HG02588 (cell line): ENCODE measurements at regions not wholly inside any gene's neighbourhood (a gene's known extent, or its start where the extent isn't known, plus 50 kb on each side); places are given as distances from the start of the nearest gene placed in this dataset.
"Not testable (repeated sequence)": the region's sequence is repeated elsewhere in the genome, so short reads cannot be mapped to it uniquely, and the experiment has no call there.

Experiments
- ATAC-seq: cut with Tn5 transposase; IDR thresholded peaks from one replicate; pipeline ENCODE4 v1.9.1; 2021; ENCODE audit warnings: mild to moderate bottlenecking, moderate library complexity; ENCODE audit not compliant: unreplicated experiment

DNA sequence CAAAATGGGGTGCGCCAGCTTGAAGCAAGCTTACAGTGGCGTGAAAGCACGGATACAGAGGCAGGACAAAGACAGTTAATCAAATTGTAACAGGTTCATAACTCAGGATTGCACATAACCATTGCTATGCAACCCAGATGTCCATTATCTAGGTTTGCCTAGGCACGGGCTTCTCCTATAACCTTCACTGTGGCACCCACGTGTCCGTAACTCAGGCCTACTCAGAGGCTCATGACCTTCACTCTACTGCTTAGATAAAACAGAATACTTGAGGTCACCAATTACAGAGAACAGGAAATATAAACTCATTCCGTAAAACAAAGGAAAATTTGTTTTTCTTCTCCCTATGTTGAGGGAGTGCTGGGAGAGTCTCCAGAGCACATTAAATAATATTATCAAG, 1585.9 kb upstream of the PRMT6 start:
- not testable (repeated sequence) for ATAC-seq

DNA sequence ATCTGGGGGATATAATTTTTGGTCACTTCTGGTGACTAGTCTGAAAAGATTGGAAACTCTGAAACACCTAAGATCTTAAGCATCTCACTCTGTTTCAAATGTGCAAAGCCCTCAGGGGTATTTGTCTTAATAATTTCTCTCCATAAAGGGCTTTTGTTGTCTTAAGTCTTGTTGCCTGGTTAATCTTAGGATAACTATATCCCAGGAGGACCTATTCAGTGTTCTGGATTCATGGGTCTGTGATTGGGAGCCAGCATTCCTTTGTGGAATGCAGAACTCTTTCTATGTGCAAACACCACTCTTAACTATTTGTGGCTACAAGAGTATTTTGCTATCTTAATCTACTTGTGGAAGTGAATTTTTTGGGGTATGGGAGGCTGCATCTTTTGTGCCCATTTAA, 1573.0 kb upstream of the PRMT6 start:
- ATAC-seq: no peak

DNA sequence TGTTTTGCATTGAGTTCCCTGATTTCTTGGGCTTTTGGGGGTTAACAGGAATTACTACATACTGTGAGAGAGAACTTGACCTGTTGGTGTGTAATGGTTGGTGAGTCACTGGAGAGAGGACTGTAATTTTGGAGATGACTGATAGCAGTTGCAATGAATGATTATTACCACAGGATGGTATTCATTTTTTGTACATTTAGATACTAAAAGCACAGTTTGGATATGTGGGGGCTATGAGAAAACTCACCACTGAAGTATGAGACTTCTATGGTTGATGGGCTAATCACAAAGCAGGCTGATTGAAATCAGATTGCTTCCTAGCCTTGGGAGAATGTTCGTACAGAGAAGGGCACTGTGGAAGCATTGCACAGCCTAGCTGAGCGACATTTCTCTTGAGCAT, 1571.3 kb upstream of the PRMT6 start:
- no peak for ATAC-seq

DNA sequence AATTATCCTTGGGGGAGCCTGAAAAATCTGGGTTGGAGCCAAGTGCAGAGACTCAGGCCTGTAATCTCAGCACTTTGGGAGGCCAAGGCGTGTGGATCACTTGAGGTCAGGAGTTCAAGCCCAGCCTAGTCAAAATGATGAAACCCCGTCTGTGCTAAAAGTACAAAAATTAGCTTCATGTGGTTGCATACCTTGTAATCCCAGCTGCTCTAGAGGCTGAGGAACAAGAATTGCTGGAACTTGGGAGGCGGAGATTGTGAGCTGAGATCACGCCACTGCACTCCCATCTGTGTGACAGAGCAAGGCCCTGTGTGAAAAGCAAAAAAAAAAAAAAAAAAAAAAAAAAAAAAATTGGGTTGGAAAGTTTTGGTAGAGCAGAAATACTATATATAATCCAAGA, 1563.6 kb upstream of the PRMT6 start:
- no peak for ATAC-seq

DNA sequence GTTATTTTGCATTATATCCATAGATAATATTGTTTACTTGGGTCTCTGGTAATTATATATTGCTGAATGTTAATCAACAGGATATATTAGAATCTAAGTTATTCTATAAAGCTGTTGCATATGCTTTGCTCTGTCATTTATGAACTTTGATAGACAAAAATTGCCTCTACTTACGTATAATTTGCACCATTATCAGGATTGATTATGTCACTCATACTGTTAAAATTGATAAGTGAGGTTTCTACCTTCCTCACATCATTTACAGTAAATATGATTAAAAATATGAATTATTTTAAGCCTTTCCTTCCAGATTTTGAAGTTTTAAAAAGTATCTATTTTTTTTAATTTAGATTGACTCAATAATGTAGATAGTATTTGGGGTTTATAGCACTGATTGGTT, 1540.4 kb upstream of the PRMT6 start:
- no peak for ATAC-seq

DNA sequence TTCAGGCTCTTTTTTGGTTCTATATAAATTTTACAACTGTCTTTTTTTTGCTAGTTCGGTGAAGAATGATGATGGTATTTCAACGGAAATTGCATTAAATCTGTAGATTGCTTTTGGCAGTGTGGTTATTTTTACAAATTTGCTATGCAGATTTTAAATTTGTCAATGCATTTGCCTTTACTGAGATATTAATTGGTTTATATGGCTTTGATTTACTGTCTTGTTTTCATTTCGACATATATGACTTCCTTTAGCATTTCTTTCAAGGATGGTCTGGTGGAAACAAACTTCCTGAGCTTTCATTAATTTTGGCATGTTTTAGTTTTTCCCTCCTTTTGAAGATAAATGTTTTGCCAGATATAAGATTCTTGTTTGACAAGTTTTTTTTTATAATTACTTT, 1522.5 kb upstream of the PRMT6 start:
- ATAC-seq: no peak

DNA sequence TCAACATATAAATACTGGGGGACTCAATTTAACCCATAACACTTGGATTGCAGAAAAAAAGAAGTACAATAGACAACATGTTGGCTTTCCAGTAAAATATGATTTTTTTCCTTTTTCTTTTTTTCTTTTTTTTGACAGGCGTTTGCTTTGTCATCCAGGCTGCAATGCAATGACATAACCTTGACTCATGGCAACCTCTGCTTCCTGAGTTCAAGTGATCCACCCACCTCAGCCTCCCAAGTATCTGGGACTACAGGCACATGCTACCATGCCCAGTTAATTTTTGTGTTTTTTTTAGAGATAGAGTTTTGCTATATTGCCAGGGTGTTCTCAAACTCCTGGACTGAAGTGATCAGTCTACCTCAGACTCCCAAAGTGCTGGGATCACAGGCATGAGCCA, 1512.0 kb upstream of the PRMT6 start:
- ATAC-seq: no peak

DNA sequence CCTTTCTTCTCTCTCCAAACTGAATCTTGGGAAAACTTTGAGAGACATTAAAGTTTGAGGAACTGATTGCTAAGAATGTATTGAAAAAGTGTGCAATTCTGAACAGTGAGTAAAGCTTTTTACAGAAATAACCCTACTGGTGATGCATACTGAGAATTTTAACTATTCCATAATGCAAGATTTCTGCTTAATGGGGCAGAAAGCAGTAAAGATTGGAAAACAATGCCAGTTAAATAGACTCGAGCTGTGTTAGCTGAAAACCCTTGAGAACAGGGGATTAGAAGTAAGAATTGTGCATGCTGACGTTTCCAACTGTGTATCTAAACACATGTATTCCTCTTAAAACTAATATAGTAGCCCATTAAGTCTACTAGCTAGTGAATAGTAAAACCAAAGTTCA, 1500.2 kb upstream of the PRMT6 start:
- no peak for ATAC-seq

DNA sequence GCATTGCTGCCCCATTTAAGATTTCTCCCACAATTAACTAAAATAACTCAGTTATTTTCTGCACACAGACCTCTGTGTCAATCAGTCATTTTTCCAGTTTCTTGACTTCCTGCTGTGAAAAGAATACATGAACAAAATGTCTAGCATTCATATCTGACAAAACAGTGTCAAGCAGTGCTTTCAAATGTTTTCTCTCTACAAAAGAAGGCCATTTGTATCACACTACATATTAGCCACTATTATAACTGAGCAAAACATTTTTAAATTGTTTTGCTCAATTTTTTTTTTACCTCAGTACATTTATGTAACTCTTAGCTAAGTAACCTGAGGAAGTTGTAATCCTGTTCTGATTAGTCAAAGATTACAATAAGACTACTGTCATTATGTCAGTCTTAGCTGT, 1498.5 kb upstream of the PRMT6 start:
- ATAC-seq: no peak

DNA sequence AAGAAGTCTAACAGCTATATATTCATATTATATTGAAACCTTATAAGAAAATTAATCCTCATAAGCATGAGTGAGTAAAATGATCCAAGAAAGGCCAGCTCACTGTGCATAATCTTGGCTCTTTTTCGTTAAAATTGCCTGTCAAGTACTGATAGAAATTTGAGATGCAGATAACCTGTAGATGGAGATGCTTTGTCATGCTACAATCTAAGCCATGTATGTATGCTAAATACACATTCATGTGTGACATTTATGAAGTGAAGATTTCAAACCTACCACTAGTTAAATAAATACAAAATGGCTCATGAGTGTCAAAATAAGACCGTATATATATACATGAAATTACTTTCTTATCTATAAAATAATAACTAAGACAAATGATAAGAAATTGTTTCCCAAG, 1491.5 kb upstream of the PRMT6 start:
- ATAC-seq: no peak

DNA sequence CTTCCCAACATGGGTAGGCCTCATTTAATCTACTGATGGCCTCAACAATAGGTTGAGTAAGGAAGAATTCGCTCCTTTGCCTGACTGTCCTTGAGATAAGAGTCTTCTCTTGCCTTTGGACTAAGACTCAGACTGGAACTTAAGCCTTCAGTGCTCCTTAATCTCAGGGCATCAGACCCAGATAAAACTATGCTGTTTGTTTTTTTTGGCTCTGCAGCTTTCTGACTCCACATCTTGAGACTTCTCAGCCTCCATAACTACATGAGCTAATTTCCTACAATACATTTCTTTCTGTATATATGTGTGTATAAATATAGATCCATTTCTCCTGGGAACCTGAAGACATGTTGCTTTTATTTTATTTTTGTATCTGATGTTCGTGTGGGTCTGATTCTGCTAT, 1470.7 kb upstream of the PRMT6 start:
- no peak for ATAC-seq

DNA sequence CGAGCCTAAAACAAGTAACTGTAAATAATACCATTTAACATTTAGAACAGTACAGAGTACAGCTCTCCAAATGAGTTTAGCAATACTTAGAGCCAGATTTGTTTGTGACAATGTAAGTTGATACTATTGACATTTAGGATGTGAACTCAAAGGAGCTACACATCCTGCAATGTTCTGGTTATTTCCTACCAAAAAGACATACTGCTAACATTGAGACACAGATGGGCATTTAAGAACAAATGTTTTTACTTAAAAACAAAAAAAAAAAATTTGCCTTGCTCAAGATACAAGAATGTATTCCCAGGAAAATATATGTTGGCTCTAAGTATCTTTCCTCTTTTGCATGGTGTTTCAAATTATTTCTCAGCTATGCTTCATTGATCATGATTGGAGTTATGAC, 1464.8 kb upstream of the PRMT6 start:
- ATAC-seq: no peak

DNA sequence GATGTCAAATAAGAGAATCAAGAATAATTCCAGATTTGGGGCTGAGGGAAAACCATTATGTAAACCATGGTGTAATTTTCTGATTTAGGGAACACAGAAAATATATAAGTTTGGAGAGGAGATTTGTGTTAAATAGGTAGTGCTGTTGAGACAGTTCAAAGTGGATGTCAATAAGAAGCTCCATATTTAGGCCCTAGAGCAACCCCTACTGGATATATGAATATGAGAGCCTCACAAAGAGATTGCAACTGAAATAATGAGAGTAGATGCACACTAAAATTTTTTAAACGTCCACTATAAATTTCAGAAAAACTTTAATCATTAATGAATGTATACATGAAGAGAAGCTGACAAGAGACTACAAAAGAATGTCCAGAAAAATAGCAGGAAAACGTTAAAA, 1447.8 kb upstream of the PRMT6 start:
- no peak for ATAC-seq

DNA sequence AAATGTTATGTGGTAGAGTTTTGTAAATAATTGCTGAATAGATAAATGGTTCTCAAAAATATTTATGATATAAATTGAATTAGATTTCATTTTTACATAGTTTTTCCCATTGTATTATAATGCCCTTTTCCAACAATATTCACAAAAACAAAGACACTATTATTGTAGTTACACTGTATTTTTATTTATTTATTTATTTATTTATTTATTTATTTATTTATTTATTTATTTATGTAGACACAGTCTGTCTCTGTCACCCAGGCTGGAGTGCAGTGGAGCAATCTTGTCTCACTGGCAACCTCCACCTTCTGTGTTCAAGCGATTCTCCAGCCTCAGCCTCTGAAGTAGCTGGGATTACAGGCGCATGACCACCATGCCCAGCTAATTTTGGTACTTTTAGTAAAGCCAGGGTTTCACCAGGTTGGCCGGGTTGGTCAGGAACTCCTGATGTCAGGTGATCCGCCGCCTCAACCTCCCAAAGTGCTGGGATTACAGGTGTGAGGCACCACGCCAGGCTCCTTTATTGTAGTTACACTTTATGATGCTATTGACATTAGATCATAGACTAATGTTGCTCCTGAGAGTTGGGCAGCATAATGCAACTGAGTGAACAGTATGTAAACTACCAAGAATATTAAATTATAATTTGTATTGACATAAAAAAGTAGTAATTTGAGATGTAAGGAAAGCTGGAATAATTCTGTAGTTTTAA, 1430.0 kb upstream of the PRMT6 start:
- ATAC-seq: no peak

DNA sequence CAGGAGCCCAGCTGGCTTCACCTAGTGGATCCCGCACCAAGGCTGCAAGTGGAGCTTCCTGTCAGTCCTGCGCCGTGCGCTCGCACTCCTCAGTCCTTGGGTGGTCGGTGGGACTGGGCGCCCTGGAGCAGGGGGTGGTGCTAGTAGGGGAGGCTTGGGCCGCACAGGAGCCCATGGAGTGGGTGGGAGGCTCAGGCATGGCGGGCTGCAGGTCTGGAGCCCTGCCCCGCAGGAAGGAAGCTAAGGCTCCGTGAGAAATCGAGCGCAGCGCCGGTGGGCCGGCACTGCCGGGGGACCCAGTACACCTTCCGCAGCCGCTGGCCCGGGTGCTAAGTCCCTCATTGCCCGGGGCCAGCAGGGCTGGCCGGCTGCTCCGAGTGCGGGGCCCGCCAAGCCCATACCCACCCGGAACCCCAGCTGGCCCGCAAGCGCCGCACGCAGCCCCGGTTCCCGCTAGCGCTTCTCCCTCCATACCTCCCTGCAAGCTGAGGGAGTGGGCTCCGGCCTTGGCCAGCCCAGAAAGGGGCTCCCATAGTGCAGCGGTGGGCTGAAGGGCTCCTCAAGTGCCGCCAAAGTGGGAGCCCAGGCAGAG, 1425.2 kb upstream of the PRMT6 start:
- not testable (repeated sequence) for ATAC-seq

DNA sequence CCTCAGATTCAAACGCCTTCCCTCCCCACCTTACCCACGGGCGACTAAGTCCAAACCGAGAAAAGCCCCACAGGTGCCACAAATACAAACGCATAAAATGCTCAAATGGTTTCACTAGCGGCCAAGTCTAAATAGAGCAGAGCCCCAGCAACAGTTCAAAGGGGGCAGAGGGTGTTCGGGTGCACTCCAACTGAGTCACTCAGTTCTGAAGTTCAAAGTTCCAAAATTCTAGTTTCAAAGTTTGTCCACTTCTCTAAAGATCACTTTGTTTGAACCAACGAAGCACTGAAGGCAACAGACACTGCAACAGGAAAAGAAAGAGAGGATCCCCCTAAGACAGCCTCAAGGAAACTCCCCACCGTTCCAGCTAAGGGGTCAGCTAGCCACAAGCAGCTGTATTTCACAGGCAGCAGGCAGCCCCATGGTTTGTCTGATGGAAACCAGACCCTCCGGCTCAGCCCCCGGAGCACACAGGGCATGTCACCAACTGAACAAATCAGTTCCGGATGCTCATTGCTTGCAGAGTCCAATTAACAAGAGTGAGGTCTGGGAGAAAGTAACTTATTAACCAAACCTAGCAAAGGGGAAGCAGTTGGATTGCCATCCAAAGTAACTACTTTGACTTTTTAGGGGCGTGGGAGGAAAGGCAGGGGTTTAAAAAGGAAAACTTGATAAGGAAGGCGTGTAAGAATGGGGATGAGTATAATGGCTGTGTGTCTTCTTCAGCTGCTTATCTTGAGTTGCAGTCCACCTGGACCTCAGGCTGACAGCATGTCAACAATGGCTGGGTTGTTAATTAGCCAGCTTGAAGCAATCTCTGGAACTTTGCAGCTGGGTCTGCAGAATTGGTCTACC, 1423.9 kb upstream of the PRMT6 start:
- ATAC-seq: no peak

DNA sequence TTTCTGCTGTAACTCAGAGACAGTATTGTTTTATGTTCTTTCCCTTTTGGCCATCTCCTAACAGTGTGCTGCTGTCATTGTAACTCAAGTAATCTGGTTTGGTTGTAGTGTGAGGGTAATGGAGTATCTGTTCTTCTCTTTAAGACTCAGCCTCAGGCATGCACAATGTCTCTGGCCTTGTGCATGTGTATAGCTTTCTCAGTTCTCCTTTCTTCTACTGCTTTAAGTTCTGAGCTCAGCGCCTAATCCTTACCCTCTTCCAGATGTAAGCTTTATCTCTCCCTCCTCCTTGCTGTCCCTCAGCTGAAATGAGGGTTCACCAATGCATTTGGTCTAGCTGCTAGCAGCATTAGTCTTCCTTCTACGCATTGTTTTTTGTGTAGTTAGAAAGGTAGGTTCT, 1420.4 kb upstream of the PRMT6 start:
- ATAC-seq: no peak

DNA sequence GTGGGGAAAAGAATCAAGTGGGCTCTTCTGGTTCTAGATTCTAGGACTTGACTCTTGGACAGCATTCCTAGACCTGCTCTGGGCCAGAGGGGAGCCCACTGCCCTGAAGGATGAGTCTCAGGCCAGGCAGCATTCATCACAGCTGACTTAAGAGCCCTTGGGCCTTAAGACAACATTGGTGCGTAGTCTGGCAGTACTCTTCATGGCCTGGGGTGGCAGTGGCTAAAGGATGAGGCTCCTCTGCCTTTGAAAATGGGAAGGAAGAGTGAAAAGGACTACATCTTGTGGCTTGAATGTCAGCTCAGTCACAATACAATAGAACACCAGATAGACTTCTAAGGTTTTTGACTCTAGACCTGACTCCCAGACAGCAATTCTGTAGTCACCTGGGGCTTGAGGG, 1415.1 kb upstream of the PRMT6 start:
- no peak for ATAC-seq

DNA sequence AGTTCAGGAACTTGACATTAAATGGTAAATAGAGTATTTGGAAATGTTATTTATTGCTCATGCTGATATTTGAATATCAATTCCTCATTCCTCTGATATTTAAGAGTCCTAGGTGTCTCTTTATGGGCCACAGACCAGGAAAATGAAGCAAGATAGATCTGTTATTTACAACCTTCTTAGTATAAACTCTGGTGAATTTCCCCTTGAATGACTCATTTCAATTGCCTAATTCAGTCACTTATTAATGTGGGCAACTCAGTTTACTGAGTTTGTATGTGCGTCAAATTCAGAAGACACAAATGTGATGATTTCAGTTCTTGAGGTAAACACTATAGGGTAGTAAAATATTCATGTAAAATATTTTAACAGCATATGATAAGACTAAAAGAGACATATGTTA, 1404.4 kb upstream of the PRMT6 start:
- no peak for ATAC-seq

DNA sequence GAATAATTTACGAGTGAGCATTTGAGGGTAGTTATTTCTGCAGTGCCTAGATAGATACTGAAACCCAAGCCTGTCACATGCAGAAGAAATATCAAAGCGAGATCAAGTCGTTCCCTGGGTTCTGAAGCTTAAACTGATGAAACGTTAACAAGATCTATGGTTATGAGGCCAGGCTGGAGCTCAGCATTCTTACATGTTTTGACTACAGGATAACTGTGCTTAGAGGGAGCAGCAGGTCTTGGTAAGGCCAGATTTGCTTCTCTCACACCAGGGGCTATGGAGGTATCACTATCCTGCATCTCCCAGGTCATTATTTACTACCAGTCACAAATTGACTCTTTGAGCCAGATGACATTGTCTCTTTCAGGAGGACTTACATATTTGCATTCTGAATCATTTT, 1401.4 kb upstream of the PRMT6 start:
- no peak for ATAC-seq

DNA sequence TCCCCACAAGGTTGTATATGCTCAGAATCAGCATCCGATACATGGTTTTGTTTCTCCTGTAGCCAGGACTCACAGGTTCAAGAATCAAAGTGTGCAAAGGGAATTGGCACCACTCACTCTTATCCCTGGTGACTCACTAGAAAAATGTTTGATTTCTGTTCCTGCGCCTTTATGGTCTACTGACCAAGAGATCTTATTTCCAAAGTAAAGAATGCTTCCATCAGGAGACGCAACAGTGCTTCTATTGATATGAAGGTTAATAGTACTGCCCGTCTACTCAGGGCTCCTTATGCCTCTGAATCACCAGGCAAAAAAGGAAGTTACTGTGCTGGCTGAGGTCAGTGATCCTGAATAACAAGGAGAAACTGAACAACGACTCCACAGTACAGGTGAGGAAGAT, 1392.0 kb upstream of the PRMT6 start:
- ATAC-seq: no peak

DNA sequence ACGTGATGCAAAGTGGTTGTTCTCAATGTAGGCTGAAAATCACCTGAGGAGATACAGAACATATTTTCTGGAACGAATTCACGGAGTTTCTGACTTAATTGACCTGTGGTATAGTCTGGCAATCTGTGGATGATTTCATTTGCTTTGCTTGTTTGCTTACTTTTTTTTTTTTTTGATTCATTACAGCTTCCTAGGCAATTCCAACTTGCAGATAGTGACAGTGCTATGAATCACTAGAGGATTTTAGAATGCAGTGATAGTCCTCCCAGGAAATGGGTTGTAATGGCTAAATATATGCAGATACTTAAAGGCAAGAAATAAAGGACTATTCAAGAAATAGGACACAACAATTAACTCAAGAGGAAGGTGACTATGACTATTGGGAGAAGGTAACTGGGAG, 1378.1 kb upstream of the PRMT6 start:
- ATAC-seq: no peak
